ENCODE measurements at regions not wholly inside any gene's neighbourhood (a gene's known extent, or its start where the extent isn't known, plus 50 kb on each side); places are given as distances from the start of the nearest gene placed in this dataset.

DNA sequence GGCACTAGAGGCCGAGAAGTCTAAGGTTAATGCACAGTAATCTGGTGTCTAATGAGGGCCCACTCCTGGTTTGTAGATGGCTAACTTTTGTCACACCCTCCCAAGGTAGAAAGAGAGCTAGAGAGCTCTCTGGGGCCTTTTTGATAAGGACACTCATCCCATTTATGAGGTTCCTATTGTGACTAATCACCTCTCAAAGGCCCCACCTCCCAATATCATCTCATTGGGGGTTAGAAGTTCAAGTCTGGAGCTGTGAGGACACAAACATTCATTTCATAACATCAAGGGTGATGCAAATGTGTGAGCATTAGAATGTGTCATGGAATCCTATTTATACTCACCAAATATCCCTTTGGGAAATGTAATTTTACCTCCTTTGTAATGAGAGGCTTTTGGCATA lies 79.2 kb upstream of the SLC10A2 start (continued):
- TF ChIP-seq, protein P1, sequence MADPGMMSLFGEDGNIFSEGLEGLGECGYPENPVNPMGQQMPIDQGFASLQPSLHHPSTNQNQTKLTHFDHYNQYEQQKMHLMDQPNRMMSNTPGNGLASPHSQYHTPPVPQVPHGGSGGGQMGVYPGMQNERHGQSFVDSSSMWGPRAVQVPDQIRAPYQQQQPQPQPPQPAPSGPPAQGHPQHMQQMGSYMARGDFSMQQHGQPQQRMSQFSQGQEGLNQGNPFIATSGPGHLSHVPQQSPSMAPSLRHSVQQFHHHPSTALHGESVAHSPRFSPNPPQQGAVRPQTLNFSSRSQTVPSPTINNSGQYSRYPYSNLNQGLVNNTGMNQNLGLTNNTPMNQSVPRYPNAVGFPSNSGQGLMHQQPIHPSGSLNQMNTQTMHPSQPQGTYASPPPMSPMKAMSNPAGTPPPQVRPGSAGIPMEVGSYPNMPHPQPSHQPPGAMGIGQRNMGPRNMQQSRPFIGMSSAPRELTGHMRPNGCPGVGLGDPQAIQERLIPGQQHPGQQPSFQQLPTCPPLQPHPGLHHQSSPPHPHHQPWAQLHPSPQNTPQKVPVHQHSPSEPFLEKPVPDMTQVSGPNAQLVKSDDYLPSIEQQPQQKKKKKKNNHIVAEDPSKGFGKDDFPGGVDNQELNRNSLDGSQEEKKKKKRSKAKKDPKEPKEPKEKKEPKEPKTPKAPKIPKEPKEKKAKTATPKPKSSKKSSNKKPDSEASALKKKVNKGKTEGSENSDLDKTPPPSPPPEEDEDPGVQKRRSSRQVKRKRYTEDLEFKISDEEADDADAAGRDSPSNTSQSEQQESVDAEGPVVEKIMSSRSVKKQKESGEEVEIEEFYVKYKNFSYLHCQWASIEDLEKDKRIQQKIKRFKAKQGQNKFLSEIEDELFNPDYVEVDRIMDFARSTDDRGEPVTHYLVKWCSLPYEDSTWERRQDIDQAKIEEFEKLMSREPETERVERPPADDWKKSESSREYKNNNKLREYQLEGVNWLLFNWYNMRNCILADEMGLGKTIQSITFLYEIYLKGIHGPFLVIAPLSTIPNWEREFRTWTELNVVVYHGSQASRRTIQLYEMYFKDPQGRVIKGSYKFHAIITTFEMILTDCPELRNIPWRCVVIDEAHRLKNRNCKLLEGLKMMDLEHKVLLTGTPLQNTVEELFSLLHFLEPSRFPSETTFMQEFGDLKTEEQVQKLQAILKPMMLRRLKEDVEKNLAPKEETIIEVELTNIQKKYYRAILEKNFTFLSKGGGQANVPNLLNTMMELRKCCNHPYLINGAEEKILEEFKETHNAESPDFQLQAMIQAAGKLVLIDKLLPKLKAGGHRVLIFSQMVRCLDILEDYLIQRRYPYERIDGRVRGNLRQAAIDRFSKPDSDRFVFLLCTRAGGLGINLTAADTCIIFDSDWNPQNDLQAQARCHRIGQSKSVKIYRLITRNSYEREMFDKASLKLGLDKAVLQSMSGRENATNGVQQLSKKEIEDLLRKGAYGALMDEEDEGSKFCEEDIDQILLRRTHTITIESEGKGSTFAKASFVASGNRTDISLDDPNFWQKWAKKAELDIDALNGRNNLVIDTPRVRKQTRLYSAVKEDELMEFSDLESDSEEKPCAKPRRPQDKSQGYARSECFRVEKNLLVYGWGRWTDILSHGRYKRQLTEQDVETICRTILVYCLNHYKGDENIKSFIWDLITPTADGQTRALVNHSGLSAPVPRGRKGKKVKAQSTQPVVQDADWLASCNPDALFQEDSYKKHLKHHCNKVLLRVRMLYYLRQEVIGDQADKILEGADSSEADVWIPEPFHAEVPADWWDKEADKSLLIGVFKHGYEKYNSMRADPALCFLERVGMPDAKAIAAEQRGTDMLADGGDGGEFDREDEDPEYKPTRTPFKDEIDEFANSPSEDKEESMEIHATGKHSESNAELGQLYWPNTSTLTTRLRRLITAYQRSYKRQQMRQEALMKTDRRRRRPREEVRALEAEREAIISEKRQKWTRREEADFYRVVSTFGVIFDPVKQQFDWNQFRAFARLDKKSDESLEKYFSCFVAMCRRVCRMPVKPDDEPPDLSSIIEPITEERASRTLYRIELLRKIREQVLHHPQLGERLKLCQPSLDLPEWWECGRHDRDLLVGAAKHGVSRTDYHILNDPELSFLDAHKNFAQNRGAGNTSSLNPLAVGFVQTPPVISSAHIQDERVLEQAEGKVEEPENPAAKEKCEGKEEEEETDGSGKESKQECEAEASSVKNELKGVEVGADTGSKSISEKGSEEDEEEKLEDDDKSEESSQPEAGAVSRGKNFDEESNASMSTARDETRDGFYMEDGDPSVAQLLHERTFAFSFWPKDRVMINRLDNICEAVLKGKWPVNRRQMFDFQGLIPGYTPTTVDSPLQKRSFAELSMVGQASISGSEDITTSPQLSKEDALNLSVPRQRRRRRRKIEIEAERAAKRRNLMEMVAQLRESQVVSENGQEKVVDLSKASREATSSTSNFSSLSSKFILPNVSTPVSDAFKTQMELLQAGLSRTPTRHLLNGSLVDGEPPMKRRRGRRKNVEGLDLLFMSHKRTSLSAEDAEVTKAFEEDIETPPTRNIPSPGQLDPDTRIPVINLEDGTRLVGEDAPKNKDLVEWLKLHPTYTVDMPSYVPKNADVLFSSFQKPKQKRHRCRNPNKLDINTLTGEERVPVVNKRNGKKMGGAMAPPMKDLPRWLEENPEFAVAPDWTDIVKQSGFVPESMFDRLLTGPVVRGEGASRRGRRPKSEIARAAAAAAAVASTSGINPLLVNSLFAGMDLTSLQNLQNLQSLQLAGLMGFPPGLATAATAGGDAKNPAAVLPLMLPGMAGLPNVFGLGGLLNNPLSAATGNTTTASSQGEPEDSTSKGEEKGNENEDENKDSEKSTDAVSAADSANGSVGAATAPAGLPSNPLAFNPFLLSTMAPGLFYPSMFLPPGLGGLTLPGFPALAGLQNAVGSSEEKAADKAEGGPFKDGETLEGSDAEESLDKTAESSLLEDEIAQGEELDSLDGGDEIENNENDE (IDR thresholded peaks at IDR 0.05; ENCODE audit: insufficient replicate concordance, low read length), result no peak
- TF ChIP-seq TCF12 (IDR thresholded peaks at IDR 0.05; ENCODE audit: low read depth, low read length) (no peak), SIN3A (conservative IDR thresholded peaks at IDR 0.05 in 1 of 2, IDR thresholded peaks at IDR 0.05 in 1 of 2; ENCODE audit: low read depth in 1 of 2, low read length in 2 of 2) (no peak), RNF2 (IDR thresholded peaks at IDR 0.05; ENCODE audit: borderline replicate concordance, low read depth, low read length, missing control alignments, poor library complexity, severe bottlenecking) (no peak), PHF8 (conservative IDR thresholded peaks at IDR 0.05; ENCODE audit: low read depth, low read length) (no peak), CREB1 (IDR thresholded peaks at IDR 0.05) (no peak), BCL11A (IDR thresholded peaks at IDR 0.05; ENCODE audit: low read depth in 2 of 2, low read length in 2 of 2) (no peak), BRCA1 (IDR thresholded peaks at IDR 0.05; ENCODE audit: low read depth, low read length) (no peak), POU5F1 (IDR thresholded peaks at IDR 0.05; ENCODE audit: low read depth, low read length) (no peak), JUND (IDR thresholded peaks at IDR 0.05; ENCODE audit: low read length) (no peak)
- TF ChIP-seq, protein P2, sequence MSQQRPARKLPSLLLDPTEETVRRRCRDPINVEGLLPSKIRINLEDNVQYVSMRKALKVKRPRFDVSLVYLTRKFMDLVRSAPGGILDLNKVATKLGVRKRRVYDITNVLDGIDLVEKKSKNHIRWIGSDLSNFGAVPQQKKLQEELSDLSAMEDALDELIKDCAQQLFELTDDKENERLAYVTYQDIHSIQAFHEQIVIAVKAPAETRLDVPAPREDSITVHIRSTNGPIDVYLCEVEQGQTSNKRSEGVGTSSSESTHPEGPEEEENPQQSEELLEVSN (IDR thresholded peaks at IDR 0.05), result no peak
